GM19372 (cell line): ENCODE measurements at regions not wholly inside any gene's neighbourhood (a gene's known extent, or its start where the extent isn't known, plus 50 kb on each side); places are given as distances from the start of the nearest gene placed in this dataset.
"Not testable (repeated sequence)": the region's sequence is repeated elsewhere in the genome, so short reads cannot be mapped to it uniquely, and the experiment has no call there.

Experiments
- ATAC-seq: cut with Tn5 transposase; IDR thresholded peaks from one replicate; pipeline ENCODE4 v1.9.1; 2021; ENCODE audit warnings: mild to moderate bottlenecking, low read depth, moderate library complexity; ENCODE audit not compliant: unreplicated experiment

GRCh38 chr7:80019809-80020207, 114.8 kb upstream of the GNAI1 start:
- not testable (repeated sequence) for ATAC-seq

- peak; percentile 61 for ATAC-seq
Observed at GRCh38 chr7:80018941-80019808, 115.5 kb upstream of the GNAI1 start.

GRCh38 chr7:80017101-80017698, 117.4 kb upstream of the GNAI1 start:
- no peak for ATAC-seq

GRCh38 chr7:80014511-80014910, 120.1 kb upstream of the GNAI1 start:
- ATAC-seq: no peak

GRCh38 chr7:80008039-80008438, 126.6 kb upstream of the GNAI1 start:
- ATAC-seq: no peak

GRCh38 chr7:80002865-80003264, 131.8 kb upstream of the GNAI1 start:
- no peak for ATAC-seq

GRCh38 chr7:79998363-79998762, 136.3 kb upstream of the GNAI1 start:
- ATAC-seq: no peak

GRCh38 chr7:79997345-79997744, 137.3 kb upstream of the GNAI1 start:
- ATAC-seq: no peak

- not testable (repeated sequence) for ATAC-seq
Observed at GRCh38 chr7:79995741-79996140, 138.9 kb upstream of the GNAI1 start.

GRCh38 chr7:79988653-79989052, 146.0 kb upstream of the GNAI1 start:
- no peak for ATAC-seq

- no peak for ATAC-seq
Observed at GRCh38 chr7:79984210-79984609, 150.4 kb upstream of the GNAI1 start.

- ATAC-seq: no peak
Observed at GRCh38 chr7:79982141-79982770, 152.4 kb upstream of the GNAI1 start.

GRCh38 chr7:79980376-79980775, 154.3 kb upstream of the GNAI1 start:
- ATAC-seq: no peak

GRCh38 chr7:79979437-79979836, 155.2 kb upstream of the GNAI1 start:
- no peak for ATAC-seq

GRCh38 chr7:79977481-79977880, 157.2 kb upstream of the GNAI1 start:
- ATAC-seq: no peak

GRCh38 chr7:79976711-79977020, 158.0 kb upstream of the GNAI1 start:
- not testable (repeated sequence) for ATAC-seq

- not testable (repeated sequence) for ATAC-seq
Observed at GRCh38 chr7:79975986-79976710, 158.5 kb upstream of the GNAI1 start.

- ATAC-seq: no peak
Observed at GRCh38 chr7:79973455-79973854, 161.2 kb upstream of the GNAI1 start.

- ATAC-seq: no peak
Observed at GRCh38 chr7:79971058-79971457, 163.6 kb upstream of the GNAI1 start.

- ATAC-seq: no peak
Observed at GRCh38 chr7:79968894-79969293, 165.7 kb upstream of the GNAI1 start.

GRCh38 chr7:79968077-79968648, 166.5 kb upstream of the GNAI1 start:
- ATAC-seq: no peak
